Stimulated activated CD4-positive, alpha-beta T cell treated with anti-CD3 and anti-CD28 coated beads, Interleukin-4, amount 100 ng/mL, for 4 hours (primary cell): ENCODE measurements at regions not wholly inside any gene's neighbourhood (a gene's known extent, or its start where the extent isn't known, plus 50 kb on each side); places are given as distances from the start of the nearest gene placed in this dataset.

Experiments used
- DNase-seq, 2 experiments: peaks; one replicate each; pipeline ENCODE4 v3.0.0-alpha.2; 2020

DNA sequence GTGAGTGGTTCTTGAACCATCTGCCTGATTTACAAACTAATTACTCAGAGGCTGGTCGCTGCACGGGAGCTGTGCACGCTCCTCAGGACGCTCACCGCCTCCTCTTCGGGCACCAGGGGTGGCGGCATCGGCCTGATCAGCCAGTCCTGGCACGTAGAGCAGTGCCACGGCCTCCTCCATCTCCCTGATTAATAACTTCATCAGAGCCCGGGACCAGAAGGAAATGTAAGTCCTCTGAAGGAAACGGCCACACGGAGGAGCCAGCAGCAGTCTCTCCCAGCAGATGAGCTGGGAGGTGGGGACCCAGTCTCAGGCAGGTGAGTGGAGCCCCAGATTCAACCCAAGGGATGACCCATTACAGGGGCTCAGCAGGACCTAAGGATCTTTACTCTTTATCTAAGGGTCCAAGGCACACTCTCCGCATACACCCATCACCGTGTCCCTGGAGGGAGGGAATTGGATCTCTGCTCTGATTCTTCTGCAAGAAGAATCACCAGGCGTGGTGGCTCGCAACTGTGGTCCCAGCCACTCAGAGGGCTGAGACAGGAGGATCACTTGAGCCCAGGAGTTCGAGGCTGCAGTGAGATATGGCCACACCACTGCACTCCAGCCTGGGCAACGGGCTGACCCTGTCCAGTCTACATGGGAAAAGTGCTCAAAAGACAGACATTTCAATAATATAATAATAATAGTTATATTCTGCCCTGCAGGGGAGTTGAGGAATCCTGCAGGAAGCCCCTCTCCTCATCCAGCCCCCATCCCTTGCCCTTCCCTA, 366.5 kb downstream of the SEC14L1 start:
- DNase-seq: no peak

DNA sequence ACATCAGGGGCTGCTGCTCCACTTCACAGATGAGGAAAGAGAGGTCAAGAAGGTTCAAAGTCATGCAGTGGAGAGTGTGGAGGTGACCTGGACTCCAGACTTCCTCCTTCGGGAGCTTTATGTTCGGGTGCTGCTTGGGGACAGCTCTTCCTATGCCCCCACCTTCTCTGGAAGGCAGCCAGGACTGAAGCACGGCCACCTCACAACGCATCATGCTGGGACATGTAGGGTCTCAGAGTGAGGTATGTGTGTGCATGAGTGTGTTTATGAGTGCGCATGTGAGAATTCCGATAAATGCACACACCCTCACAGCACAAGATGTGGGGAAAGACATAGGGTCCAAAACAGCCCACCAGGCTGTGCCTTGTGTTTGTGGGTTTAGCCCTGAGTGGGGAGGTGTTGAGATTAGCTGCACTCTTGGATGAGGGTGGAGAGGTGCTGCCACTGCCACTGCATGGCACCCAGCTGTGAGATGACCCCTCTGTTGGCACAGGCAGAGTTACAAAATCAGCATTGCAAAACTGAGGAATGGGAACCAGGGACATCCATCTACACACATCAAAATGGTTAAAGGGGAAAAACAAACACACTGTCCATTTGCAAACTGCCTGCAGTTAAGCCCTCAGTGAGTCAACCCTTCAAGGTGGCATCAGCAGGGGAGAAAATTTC, 367.4 kb downstream of the SEC14L1 start:
- no peak for DNase-seq

DNA sequence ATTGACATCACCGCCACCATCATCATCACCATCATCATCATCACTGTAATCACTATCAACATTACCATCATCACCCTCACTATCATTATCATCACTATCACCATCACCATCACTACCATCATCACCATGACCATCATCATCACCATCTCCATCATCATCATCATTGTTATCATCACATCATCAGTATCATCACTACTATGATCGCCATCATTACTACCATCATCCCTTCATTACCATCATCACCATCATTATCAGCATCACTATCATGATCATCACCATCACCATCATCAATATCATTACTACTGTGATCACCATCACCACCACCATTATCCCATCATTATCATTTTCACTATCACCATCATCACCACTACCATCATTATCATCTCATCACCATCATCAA, 368.3 kb downstream of the SEC14L1 start:
- DNase-seq: no peak

DNA sequence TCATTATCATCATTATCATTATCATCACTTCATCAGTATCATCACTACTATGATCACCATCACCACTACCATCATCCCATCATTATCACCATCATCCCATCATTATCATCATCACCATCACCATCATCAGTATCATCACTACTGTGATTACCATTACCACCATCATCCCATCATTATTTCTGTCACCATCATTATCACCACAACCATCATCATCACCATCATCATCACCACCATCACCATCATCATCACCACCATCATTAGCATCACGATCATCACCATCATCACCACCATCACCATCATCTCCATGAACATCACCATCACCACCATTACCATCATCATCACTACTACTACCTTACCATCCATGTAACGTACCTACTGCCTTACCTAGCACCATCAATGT, 368.8 kb downstream of the SEC14L1 start:
- DNase-seq: no peak

DNA sequence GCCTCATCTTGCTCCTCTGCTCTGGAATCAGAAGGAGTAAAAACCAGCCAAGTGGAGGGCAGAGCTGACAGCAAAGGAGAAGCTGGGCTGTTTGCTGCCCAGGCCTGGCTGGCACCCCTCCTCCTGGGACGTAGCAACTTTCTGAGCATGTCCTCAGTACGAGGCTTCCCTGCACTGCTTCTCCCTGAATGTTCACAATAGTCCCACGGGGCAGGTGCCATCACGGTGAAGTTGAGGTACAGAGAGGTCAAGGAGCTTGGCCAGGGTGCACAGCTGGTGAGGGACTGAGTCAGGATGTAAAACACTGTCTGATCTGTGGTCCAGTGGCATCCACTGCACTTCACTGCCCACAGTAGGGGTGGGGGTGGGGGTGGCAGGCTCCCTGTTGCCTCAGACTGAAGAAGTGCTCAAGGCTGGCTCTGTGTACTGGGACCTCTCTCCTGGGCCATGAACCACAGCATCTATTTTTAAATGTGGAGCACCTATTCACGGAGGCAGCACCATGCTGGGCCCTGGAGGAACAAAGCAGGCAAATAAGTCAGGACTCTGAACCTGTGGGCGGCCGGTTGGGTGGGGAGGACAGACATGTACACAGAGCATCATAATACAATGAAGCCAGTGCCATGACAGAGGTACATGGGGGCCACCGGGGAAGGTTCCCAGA, 369.5 kb downstream of the SEC14L1 start:
- DNase-seq: no peak

DNA sequence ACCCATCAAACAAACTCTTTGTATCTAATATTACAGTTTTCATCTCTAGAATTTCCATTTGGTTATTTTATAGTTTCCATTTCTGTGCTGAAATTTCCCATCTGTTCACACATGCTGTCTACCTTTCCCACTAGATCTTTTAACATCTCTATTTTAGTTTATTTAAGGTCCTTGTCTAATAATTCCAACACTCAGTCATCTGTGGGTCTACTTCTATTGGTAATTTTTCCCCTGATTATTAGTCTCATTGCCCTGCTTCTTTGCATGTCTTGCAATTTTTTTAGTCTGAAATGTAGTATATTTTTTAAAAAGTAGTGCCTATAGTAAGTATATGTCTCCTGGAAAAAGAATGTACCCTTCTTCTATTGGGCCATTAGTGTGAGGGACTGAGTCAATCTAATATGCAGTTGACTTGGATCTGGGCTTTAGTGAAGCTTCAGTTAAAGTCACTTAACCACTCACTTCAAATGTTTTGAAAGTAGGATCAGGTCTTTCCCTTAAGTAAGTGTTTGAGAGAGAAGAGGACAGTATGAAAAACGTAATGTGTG, 370.8 kb downstream of the SEC14L1 start:
- no peak for DNase-seq

- no peak for DNase-seq
Observed at GRCh38 chr17:77512062-77512946, 371.5 kb downstream of the SEC14L1 start.

GRCh38 chr17:77513045-77513444, 372.3 kb downstream of the SEC14L1 start:
- DNase-seq: no peak

DNA sequence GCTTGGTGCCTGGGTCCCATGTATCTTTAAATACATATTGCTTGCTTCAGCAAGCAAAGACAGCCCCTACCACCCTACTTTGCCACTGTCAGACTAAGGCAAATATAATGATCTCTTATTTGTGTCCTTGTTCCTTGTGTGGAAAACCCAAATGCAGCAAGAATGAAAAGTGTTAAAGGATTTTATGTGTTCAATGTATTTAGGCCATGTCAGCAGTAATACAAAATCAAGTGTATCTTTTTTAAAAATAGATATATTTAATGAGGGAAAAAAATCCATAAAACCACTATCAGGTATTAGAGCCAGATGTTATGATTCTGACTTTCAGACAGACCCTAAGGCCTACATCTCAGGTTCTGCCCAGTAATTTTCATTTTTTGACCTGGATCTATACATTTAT, 374.5 kb downstream of the SEC14L1 start:
- no peak for DNase-seq

DNA sequence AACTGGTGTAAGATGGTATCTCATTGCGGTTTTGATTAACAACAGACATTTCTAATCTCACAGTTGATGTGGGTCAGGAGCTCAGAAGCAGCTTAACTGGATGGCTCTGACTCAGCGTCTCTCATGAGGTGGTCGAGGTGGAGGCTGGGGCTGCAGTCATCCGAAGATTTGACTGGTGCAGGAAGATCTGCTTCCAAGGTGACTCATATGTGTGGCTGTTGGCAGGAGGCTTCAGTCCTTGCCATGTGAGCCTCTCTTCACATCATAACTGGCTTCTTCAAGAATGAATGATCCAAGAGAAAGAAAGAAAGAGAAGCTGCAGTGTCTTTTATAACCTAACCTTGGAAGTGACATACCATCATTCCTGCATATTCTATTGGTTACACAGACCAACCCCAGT, 376.1 kb downstream of the SEC14L1 start:
- peak in 1 of 2 experiments; percentile 16 for DNase-seq

GRCh38 chr17:77521076-77521475, 380.3 kb downstream of the SEC14L1 start:
- no peak for DNase-seq

GRCh38 chr17:77523540-77523939, 382.8 kb downstream of the SEC14L1 start:
- no peak for DNase-seq

GRCh38 chr17:77526259-77526711, 385.5 kb downstream of the SEC14L1 start:
- no peak for DNase-seq

- DNase-seq: no peak
Observed at GRCh38 chr17:77526728-77527350, 386.1 kb downstream of the SEC14L1 start.

DNA sequence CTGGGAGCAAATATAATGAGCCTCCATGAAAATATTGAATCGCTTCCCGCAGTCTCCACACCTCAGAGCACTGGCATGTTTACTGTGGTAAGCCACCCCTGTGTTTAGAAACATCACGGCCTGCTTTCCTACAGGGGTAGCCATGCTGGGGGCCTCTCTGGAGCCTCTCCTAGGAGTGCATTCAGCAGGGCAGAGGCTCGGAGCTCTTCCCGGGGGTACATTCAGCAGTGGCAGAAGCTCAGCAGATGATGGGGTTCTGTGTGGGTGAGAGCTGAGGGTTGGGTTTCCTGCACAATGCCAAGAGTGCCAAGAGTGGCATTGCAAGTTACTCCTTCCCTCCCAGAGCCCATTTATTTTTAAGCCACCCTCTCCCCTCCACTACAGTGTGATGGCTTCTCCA, 386.6 kb downstream of the SEC14L1 start:
- DNase-seq: no peak

DNA sequence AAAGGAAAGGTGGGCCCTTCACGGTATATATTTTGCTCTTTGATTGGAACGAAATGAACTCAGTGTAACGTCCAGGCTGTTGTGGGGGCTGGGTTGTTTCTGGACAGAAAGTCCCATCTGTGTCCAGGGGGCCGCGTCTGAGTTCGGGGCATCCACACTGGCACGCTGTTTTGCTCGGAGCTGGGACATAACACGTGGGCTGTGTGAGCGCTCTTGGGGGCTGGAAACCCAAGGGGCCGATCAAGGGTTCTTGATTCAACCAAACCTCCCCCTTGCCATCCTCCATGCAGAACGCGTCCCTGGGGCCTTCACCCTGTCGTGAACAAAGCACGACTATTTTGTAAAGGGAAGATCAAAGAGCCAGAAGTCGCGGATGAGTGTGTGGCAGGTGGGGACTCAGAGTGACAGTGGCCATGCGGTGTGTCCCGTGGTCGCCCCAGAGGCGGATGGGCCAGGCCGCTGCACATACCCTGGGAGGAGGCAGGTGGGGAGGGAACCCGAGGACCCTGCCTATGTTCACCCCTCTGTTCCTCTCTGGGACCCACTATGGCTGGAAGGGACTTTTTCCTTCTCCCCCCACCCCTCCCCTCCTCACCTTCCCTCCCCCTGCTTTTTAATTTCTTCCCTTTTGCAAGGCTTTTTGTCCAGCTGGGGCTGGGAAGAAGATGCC, 387.2 kb downstream of the SEC14L1 start:
- DNase-seq: no peak

- peak in 1 of 2 experiments; percentile 41 for DNase-seq
Observed at GRCh38 chr17:77528516-77529327, 388.0 kb downstream of the SEC14L1 start.

DNA sequence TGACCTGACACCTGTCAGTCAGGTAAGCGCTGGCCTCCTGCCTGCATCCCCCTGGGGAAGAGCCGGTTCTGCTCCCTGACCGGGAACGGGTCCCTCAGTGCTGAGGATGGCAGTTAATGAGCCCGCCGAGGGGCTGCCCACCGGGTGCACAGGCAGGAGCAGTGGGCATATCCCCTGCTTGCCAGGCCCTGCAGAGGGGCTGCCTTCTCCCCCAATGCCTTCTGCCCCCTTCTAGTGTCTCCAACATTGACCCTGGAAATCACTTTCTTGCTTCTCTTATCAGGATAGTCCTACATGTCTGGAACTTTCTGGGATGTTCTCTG, 388.5 kb downstream of the SEC14L1 start:
- DNase-seq: no peak

DNA sequence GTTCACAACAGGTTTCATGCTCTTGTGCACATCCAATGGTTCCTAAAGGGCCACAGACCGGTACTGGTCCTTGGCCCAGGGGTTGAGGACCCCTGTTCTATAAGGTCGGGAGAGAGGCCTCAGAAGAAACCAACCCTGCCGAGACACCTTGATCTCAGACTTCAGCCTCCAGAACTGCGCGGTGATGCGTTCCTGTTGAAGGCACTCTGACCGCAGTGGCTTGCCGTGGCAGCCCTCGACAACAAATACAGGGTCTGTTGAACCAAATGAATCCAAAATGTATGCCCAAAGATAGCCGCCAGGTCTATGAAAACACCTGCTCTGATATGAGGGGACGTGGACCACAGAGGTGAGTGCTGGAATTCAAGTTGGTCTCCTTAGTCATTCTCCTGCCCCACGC, 389.8 kb downstream of the SEC14L1 start:
- no peak for DNase-seq

GRCh38 chr17:77531002-77531401, 390.2 kb downstream of the SEC14L1 start:
- DNase-seq: no peak

GRCh38 chr17:77531641-77532040, 390.9 kb downstream of the SEC14L1 start:
- DNase-seq: no peak
